DOHH2 (cell line): ENCODE measurements at regions not wholly inside any gene's neighbourhood (a gene's known extent, or its start where the extent isn't known, plus 50 kb on each side); places are given as distances from the start of the nearest gene placed in this dataset.

Experiments used
- CTCF ChIP-seq: fragments of 200-600 bp; sonication (generic); IDR thresholded peaks from one replicate; pipeline ENCODE4 v1.5.1; 2014; ENCODE audit warnings: antibody characterized with exemption, mild to moderate bottlenecking, low read depth, low read length; ENCODE audit not compliant: poor library complexity, severe bottlenecking
- EZH2phosphoT487 ChIP-seq: fragments of 200-600 bp; sonication (generic); IDR thresholded peaks from 2 replicates; pipeline ENCODE4 v1.6.1; 2017; ENCODE audit warnings: borderline replicate concordance, mild to moderate bottlenecking, antibody characterized with exemption, low read length, moderate library complexity, mixed read lengths

- TF ChIP-seq CTCF (no peak), EZH2phosphoT487 (no peak)
Measured at GRCh38 chr5:152987131-152987530, 503.3 kb upstream of the GRIA1 start.
